PFSK-1 (cell line): ENCODE measurements at regions not wholly inside any gene's neighbourhood (a gene's known extent, or its start where the extent isn't known, plus 50 kb on each side); places are given as distances from the start of the nearest gene placed in this dataset.

Experiments
- FOXP2 ChIP-seq: optimal IDR thresholded peaks from 2 replicates; pipeline ENCODE3; 2011; ENCODE audit warnings: borderline replicate concordance, control low read depth, inconsistent platforms; ENCODE audit not compliant: insufficient read depth; ENCODE audit errors: extremely low read length, extremely low read depth
- POLR2AphosphoS5 ChIP-seq: IDR thresholded peaks from 2 replicates; pipeline ENCODE4 v1.6.1; 2012; ENCODE audit warnings: low read depth, mild to moderate bottlenecking, control low read depth, low read length, moderate library complexity
- SIN3A ChIP-seq: IDR thresholded peaks from 2 replicates; pipeline ENCODE4 v1.6.1; 2012; ENCODE audit warnings: mild to moderate bottlenecking, low read length, moderate library complexity, borderline replicate concordance; ENCODE audit not compliant: insufficient read depth
- TAF1 ChIP-seq: IDR thresholded peaks from 2 replicates; pipeline ENCODE4 v1.6.1; 2012; ENCODE audit warnings: low read length, control low read depth, borderline replicate concordance; ENCODE audit not compliant: insufficient read depth
- TF ChIP-seq, protein P1 (sequence below), 2 experiments: IDR thresholded peaks; 2 replicates each; pipeline versions ENCODE4 v1.6.1 to v1.8.0; 2011 to 2012; ENCODE audit warnings: low read depth in 2 of 2, low read length in 2 of 2, control low read depth in 1 of 2, inconsistent platforms in 1 of 2, mild to moderate bottlenecking in 1 of 2, moderate library complexity in 1 of 2; ENCODE audit not compliant: insufficient read depth in 1 of 2

GRCh38 chrX:45485719-45486118 lies 285.0 kb upstream of the DIPK2B start:
- TF ChIP-seq, protein P1, sequence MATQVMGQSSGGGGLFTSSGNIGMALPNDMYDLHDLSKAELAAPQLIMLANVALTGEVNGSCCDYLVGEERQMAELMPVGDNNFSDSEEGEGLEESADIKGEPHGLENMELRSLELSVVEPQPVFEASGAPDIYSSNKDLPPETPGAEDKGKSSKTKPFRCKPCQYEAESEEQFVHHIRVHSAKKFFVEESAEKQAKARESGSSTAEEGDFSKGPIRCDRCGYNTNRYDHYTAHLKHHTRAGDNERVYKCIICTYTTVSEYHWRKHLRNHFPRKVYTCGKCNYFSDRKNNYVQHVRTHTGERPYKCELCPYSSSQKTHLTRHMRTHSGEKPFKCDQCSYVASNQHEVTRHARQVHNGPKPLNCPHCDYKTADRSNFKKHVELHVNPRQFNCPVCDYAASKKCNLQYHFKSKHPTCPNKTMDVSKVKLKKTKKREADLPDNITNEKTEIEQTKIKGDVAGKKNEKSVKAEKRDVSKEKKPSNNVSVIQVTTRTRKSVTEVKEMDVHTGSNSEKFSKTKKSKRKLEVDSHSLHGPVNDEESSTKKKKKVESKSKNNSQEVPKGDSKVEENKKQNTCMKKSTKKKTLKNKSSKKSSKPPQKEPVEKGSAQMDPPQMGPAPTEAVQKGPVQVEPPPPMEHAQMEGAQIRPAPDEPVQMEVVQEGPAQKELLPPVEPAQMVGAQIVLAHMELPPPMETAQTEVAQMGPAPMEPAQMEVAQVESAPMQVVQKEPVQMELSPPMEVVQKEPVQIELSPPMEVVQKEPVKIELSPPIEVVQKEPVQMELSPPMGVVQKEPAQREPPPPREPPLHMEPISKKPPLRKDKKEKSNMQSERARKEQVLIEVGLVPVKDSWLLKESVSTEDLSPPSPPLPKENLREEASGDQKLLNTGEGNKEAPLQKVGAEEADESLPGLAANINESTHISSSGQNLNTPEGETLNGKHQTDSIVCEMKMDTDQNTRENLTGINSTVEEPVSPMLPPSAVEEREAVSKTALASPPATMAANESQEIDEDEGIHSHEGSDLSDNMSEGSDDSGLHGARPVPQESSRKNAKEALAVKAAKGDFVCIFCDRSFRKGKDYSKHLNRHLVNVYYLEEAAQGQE (IDR thresholded peaks at IDR 0.05; ENCODE audit: insufficient read depth in 1 of 2, low read depth in 2 of 2, low read length in 2 of 2): no peak
- no peak for TF ChIP-seq FOXP2
- TF ChIP-seq SIN3A: no peak
- no peak for TF ChIP-seq POLR2AphosphoS5
- TF ChIP-seq TAF1: no peak

- TF ChIP-seq FOXP2: no peak
- TF ChIP-seq TAF1: no peak
- TF ChIP-seq, protein P1 (IDR thresholded peaks at IDR 0.05; ENCODE audit: insufficient read depth in 1 of 2, low read depth in 2 of 2, low read length in 2 of 2): no peak
- TF ChIP-seq POLR2AphosphoS5: no peak
- TF ChIP-seq SIN3A: no peak
These were observed 279.3 kb upstream of the DIPK2B start for GRCh38 chrX:45479835-45480422.

GRCh38 chrX:45479196-45479834 lies 278.6 kb upstream of the DIPK2B start:
- no peak for TF ChIP-seq POLR2AphosphoS5
- no peak for TF ChIP-seq SIN3A
- TF ChIP-seq, protein P1 (IDR thresholded peaks at IDR 0.05; ENCODE audit: insufficient read depth in 1 of 2, low read depth in 2 of 2, low read length in 2 of 2): no peak
- TF ChIP-seq FOXP2: no peak
- no peak for TF ChIP-seq TAF1

DNA sequence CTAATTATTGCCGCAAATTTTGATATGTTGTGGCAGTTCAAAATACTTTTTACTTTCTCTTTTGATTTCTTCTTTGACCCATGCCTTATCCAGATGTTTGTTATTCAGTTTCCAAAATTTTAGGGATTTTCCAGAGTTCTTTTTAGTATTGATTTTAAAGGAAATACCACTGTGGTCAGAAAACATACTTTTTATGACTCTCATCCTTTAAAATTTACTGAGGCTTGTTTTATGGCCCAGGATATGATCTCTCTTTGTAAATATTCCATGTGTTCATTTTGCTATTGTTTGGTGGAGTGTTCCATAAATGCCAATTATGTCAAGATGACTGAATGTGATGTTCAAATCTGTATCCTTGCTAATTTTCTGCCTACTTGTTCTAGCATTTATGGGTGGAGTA lies 272.3 kb upstream of the DIPK2B start:
- TF ChIP-seq, protein P1 (IDR thresholded peaks at IDR 0.05; ENCODE audit: insufficient read depth in 1 of 2, low read depth in 2 of 2, low read length in 2 of 2): no peak
- no peak for TF ChIP-seq FOXP2
- TF ChIP-seq SIN3A: no peak
- no peak for TF ChIP-seq POLR2AphosphoS5
- no peak for TF ChIP-seq TAF1

DNA sequence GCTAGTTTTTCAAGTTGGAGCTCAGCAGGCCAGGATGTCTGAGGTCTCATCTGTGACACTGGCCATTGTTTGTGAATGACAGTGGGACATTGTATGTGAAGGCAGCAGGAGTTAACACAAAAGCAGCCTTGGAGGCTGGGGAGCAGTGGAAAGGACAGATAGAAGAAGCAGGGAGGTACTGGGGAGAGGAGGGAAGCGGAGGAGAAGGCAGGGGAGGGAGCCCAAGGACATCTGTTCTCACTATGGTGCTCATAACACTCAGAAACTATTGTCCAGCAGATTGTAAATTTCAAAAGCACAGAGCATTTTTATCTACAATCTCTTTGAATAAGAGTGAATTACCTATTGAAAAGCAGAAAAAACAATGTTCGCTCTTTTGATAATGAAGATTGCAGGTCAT lies 253.6 kb upstream of the DIPK2B start:
- TF ChIP-seq TAF1: no peak
- TF ChIP-seq POLR2AphosphoS5: no peak
- no peak for TF ChIP-seq SIN3A
- TF ChIP-seq, protein P1 (IDR thresholded peaks at IDR 0.05; ENCODE audit: insufficient read depth in 1 of 2, low read depth in 2 of 2, low read length in 2 of 2): no peak
- no peak for TF ChIP-seq FOXP2
